Glomerular endothelial cell (primary cell): ENCODE measurements at regions not wholly inside any gene's neighbourhood (a gene's known extent, or its start where the extent isn't known, plus 50 kb on each side); places are given as distances from the start of the nearest gene placed in this dataset.

Source experiments
- DNase-seq: peaks from one replicate; pipeline ENCODE4 v3.0.0-alpha.2; 2011; ENCODE audit warnings: low read depth, low spot score; ENCODE audit errors: extremely low read depth

DNA sequence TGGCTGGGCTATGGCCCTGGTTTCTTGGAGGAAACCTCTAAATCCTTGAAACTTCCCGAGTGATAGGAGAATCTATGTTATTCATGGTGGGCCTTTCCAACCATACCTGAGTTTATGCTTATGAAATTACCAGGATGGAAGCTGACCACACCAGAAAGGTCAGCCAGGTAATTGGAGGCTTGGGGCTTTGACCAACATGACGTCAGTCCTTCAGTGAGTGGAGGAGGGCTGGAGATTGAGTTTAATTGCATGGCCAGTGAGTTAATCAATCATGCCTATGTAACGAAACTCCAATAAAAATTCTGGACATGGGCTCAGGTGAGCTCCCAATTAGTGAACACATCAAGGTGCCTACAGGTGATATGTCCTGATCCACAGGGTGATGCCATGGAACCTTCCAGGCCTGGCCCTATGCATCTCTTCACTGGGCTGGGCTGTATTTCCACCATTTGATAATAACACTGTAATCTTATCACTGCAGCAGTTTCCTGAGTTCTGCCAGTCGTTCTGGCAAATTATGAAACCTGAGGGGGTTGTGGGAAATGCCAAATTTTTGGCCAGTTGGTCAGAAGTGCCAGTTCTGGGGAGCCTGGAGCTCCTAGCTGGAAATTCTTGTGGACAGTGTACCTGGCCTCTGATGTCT, 106.5 kb downstream of the CDH26 start:
- DNase-seq: no peak

DNA sequence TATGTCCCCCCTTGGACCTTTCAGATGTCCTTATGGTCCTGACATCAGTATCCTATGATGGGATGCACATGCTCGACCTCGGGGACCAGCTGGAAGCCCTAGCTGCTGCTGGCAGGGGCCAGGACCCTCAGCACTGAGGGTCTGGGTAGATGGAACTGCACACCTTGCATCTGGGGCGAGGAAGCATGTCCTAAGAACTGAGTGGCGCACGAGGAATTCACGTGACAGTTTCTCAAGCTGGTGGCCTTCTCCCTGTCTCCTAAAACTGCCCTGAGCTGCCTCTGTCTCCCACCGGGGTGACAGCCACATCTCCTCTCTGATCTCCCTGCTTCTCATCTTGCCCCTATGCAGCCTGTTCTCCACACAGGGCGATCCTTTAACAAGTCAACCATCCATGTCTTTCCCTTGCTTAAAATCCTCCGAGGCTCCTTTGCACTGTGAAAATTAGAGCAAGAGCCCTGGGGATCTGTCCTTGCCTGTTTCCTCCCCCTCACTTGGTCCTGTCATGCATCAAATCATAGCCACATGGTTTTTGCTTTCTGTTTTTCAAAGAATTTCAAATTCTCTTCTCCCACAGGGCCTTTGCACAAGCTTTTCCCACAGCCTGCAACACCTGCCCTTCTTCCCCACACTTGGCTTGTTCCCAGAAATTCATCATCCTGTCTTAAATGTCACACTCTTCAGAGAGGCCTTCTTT, 107.7 kb downstream of the CDH26 start:
- DNase-seq: no peak

DNA sequence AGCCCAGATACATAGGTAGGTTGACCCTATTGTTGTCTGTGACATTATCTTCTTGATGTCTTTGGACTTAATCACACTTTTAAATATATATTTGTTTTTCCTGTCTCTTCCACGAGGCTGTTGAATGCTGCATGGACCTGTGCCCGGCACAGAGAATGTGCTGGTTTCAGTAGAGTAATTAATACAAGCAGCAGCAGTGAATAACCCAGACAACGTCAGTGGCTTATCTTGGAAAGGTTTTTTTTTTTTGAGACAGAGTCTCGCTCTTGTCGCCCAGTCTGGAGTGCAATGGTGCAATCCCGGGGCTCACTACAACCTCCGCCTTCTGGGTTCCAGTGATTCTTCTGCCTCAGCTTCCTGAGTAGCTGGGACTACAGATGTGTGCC, 108.2 kb downstream of the CDH26 start:
- DNase-seq: no peak

DNA sequence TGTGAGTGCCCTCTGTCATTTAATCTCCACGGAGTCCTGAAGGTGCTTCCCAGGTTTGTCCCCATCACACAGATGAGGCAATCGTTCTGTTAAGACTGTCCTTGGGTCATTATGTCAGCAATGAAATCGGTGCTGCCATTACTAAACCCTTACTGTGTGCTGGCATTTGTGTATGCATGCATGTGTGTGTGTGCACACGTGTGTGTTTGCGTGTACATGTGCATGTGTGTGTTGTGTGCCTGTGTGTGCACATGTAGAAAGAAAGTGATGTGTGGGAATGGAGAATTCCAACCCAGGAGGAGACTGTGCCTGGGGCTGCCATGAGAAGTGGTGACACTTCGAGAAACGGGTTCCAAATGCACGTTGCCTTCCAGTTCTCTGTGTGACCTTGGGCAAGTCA, 110.3 kb downstream of the CDH26 start:
- no peak for DNase-seq

DNA sequence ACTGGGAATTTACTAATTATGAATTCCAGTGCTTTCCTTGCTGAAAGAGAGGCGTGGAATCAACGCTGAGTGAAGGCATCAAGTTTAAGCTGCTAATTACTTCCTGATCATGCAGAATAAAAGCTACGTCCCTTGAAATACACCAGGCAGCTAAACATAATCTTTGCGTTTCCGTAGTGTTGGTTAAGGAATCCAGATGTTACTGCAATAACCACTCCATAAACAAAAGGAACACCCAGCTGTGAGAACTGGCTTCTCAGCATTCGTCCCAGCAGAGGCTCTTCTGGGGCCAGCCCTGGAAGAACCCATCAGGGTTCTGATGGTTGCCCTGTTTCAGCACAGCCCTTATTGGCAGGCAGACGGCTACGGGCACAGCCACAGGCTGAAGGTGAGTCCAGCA, 111.4 kb downstream of the CDH26 start:
- no peak for DNase-seq

DNA sequence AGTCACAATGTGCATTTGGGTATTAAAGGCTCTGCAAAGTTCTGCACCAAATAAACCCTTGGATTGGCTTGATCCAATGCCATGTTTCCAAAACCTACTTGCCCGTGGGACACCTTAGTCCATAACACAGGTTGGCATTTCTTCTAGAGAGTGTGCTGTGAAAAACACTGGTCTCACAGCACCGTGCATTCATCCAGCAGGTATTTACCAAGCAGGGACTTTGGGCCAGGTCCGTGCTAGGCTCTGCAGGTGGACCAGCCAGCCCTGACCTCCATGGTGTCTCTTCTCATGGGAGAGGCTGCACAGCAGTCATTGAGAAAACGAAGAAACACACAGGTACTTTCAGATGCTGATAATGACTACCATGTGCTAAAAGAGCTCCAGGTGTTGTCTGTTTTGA, 112.6 kb downstream of the CDH26 start:
- DNase-seq: no peak

DNA sequence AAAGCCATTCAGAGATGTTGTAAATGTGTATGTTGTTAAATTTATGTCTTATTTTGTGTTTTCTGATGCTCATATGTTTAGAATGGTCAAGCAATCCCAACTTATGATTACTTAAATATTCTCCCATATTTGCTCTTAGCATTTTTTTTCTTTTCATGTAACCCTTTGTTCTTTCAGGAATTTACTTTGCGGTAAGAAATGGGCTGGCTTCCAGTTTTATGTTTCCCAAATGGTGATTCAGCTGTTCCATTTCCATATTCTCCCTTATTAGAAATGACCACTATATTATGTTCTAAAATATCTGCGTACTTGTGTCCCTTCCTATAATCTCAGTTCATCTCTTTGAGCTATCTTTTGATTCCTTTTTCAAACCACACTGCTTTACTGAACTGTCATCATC, 113.7 kb downstream of the CDH26 start:
- no peak for DNase-seq

DNA sequence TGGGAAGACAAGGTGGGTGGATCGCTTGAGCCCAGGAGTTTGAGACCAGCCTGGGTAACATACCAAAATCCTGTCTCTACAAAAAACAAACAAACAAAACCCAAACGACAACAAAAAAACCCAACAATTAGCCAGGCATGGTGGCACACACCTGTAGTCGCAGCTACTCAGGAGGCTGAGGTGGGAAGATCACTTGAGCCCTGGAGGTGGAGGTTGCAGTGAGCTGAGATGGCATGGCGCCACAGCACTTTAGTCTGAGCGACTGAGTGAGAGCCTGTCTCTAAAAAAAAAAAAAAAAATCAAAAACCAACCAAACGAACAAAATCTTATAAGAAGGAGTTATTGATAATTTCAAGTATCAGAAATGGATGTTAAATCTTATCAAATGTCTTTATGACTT, 114.9 kb downstream of the CDH26 start:
- no peak for DNase-seq

DNA sequence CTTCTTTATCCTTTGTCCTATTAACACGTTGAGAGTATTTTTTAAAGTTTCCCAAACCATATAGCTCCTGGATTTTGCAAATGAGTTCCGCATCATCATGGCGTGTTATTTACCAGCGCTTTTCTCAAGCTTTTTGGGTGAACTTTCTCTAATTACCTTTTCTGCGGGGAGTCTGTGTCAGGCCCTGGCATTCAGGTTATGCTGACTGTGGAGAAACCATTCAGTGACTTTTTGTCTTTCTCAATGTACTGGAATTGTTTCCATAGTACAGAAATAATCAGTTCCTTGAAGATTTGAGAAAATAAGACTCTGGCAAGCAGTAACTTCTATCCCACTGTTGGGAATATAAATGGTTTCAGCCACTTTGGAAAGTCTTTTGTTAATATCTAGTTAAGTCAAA, 115.3 kb downstream of the CDH26 start:
- no peak for DNase-seq

DNA sequence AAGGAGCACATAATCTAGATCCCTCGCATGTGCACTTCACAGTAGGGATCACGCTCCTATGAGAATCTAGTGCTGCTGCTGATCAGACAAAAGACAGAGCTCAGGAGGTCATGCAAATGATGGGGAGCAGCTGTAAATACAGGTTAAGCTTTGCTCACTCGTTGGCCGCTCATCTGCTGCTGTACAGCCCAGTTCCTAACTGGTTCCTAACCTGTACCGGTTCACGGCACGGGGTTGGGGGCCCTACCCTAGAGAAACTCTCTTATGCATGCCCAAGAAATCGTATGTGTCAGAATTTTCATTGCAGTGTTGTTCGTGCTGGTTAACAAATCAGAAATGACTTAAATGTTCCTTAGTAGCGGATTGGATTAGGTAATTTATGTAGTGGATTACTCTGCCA, 116.1 kb downstream of the CDH26 start:
- no peak for DNase-seq

DNA sequence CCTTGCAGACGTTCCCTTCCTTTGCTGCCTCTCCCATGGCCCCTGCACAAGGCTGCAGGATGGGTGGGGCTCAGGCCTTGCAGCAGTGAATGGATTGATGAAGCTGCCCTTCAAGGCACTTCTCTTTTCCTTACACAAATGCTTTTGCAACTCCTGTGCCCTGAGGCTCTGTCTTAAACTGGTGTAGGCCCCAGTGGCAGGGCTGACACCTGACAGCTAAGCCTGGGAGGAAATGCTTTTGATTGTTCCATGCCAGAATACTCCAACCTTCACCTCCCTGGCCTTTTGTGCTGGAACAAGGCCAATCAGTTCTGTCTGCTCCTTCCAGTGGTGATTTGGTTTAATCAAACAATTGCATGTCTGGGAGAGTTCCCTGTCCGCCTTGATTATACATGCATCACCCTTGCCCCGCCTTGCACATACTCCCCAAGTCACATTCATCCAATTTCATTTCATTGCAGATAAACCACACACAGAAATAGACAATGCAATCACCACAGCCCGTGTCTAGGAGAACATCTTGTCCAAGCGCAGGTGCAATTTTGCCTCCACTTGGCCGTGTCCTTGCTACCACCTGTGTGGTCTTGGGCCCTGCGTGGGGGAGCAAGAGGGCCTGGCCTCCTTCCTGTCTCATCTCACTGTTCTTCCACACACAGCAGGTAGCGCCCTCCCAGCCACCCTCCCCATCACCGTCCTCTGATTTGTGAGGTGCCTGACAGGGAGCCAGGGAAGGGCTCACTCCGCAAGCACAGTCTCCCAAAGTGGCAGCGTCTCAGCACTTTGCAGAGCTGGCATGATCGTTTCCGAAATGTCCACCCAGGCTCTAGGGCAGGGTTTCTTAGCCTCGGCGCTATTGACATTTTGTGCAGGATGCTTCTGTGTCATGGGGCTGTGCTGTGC, 120.4 kb downstream of the CDH26 start:
- DNase-seq: no peak

DNA sequence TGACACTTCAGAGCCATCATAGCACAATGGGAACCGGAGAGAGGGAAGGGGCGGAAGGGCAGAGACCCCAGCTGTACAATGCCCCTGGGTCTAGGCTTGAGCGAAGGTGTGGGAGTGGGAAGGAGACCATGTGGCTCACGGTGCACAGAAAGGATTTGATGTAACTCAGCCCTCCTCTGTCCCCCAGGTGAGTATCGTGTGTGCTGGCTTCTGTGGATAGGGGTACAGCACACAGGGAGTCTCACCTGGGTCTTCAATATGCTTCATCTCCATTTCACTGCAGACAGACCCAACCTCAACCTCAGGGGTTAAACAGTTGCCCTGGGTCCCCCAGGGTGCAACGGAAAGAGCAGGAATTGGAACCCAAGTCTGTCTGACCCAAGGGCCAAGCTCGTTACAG, 122.2 kb downstream of the CDH26 start:
- DNase-seq: no peak

DNA sequence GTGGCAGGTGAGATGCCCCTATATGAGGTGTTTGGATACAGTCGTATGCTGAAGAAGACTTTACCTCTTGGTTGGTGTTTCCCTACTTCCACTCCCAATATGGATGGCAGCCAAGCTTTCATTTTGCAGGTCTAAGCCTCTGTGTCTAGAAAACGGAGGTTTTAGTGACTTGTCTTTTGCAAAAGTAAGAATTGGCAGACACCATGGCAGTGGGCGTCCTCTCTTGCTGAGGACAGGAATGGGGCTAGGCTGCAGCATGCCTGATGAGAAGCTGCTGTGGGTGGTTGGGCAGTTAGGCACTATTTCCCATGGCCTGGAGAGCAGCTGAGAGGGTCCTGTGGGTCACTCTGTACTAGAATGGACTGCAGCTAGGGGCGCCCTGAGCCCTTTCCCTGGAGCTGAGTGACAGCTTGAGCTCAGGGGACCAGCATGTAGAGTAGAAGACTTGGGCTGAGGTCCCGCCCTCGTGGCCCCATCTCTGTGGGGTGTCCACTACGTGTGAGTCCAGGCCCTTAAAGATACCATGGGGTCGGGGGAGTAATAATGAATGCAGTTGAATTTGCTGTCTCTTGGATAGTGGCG, 127.4 kb downstream of the CDH26 start:
- DNase-seq: no peak

DNA sequence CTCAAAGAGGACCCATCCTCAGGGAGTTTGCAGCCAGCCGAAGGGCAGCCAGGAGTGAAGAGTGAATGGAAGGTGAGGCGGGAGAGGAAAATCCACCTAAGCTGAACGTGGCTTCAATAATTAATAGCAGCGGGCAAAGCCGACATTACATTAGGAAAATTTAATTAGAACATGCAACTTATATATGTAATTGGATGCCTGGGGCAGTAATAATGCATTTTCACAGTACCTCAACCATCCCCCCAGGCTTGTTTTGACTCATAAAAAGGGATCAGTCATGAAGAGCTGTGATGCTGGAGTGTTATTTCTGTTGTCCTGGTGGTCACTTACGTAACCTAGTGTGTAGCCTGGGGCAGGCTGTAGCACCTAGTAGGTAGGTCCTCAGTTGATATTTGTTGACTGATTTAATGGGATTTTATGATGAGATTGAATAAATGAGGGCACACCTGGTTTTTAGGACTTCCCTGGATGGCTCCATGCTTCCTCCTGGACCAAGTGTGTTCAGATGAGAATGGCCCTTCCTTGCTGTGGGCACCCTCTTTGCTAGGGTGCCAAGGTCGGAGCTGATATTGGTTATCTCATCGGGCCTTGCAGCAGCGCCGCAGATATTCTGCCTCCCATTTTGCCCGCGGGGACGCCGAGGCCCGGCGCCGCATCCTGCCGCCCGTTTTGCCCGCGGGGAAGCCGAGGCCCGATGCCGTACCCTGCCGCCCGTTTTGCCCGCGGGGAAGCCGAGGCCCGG, 128.8 kb downstream of the CDH26 start:
- DNase-seq: no peak

DNA sequence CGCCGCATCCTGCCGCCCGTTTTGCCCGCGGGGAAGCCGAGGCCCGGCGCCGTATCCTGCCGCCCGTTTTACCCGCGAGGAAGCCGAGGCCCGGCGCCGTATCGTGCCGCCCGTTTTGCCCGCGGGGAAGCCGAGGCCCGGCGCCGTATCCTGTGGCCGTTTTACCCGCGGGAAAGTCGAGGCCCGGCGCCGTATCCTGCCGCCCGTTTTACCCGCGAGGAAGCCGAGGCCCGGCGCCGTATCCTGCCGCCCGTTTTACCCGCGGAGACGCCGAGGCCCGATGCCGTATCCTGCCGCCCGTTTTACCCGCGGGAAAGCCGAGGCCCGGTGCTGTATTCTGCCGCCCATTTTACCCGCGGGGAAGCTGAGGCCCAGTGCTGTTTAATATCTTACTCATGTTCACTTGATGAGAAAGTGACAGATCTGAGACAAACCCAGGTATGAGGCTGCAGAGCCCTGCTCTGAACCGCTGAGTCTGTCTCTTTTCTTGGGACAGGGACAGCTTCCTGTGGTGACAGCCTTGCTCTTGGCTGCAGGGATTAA, 129.4 kb downstream of the CDH26 start:
- no peak for DNase-seq

DNA sequence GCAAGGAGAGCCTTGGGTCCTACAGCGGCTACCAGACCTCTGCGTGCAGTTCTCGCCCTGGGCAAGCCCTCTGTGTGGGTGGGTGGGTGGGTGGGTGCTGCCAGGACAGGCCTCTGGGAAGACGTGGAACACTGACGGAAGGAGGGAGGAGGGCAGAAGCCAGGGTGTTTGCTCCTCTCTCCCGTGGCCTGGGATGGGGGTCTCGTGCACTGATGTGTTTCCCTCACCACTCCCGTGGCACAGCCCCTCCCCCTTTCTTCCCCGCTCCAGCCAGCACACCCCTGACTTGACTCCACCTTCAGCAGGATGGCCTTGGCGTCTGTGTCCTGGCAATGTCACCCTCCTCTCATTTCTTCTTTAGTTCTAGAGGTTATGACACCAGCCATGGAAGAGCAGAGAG, 130.0 kb downstream of the CDH26 start:
- DNase-seq: no peak

DNA sequence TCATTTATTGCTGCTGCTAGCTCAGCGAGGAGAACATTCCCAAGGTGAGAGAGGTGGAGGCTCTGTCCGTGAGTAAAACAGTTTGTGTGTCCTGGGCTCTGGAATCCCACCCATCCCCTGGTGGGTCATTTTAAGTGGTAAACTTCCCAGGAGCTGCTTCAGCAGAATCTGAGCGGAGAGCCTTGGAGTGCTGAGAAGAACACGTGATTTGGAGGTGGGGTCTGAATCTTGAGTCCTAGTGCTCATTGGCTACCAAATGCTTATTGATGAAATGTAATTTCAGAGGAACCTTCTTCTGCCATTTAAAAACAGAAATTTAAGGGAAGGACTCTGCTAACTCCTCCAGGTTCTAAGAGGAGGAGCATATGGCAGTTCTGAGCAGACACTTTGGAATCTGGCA, 132.4 kb downstream of the CDH26 start:
- no peak for DNase-seq

DNA sequence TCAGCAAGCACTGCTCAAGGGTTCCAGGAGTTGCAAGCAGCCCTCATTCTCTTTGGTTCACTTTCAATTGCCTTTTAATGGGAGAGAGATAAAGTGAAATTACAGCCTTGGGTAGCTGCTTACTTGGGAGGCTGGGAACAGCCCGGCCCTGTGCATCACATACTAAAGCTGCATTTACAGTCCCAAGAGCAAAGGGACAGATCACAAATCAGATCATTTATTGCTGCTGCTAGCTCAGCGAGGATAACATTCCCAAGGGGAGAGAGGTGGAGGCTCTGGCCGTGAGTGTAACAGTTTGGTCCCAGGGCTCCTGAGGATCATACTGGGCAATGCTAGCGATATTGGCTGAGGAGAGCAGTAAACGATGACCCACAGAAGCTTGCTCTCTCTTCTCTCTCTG, 133.1 kb downstream of the CDH26 start:
- no peak for DNase-seq

DNA sequence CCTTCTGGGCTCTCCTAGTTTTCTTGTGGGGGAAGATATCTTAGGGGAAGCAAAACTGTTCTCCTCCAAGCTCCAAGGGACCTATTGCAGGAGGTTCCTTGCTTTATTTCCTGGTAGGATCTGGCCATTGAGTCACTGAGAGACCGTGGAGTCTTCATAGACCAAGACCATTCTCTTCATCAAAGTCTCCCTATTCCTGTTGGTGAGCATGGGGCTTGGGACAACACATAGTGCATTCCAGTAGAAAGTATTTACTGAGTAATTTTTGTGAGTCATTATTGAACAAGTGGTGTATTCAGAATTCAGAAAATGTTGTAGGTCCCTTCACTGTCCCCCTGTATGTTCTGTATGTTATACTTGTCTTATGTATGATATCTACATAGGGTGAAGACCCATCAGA, 133.6 kb downstream of the CDH26 start:
- no peak for DNase-seq

DNA sequence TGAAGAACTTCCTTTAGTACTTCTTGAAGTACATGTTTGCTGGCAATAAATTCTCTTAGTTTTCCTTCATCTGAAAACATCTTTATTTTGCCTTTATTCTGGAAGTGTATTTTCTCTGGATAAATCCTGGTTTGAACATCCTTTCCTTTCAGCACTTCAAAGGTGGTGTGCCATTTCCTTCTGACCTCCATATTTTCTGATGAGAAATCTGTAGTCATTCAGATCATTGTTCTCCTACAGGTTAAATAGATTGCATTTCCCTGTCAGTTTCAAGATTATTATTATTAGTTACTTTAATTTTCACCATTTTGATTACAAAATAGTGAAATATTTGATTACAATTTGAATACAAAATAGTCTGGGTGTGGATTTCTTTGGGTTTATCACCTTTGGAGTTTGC, 134.5 kb downstream of the CDH26 start:
- DNase-seq: no peak

DNA sequence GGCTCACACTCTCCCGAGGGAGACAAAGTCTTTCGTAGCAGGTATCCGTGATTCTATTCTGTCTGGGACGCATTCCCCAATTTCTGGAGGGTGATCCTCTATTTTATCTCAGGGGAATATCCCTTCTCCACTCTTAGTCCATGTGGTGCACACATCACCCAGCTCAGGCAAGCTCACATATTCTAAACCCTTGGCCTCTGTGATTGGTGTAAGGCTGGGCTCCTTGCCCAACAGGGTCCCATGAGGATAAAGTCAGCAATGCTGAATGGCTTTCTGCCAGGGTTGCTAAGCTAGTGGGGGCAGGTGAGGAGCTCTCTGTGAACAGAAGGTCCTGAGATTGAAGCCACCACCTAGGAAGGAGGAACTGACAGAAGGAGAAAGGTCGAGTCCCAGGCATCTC, 137.2 kb downstream of the CDH26 start:
- no peak for DNase-seq
